ENCODE measurements at regions not wholly inside any gene's neighbourhood (a gene's known extent, or its start where the extent isn't known, plus 50 kb on each side); places are given as distances from the start of the nearest gene placed in this dataset.
"Not testable (repeated sequence)": the region's sequence is repeated elsewhere in the genome, so short reads cannot be mapped to it uniquely, and the experiment has no call there.

GRCh38 chr6:144652292-144652891 lies 367.3 kb downstream of the UTRN start:
- DNase-seq (ENCODE audit: low read depth in 2 of 2), result no peak

GRCh38 chr6:144653885-144654505 lies 368.9 kb downstream of the UTRN start:
- no peak for DNase-seq (ENCODE audit: low read depth in 2 of 2)

GRCh38 chr6:144654506-144654905 lies 369.4 kb downstream of the UTRN start:
- DNase-seq (ENCODE audit: low read depth in 2 of 2), result no peak

- no peak for DNase-seq (ENCODE audit: low read depth in 2 of 2)
Measured at GRCh38 chr6:144655376-144655775, 370.2 kb downstream of the UTRN start.

GRCh38 chr6:144657691-144658090 lies 372.6 kb downstream of the UTRN start:
- no peak for DNase-seq (ENCODE audit: low read depth in 2 of 2)

GRCh38 chr6:144659202-144660182 lies 374.4 kb downstream of the UTRN start:
- no peak for DNase-seq (ENCODE audit: low read depth in 2 of 2)

GRCh38 chr6:144660561-144661115 lies 375.5 kb downstream of the UTRN start:
- DNase-seq (ENCODE audit: low read depth in 2 of 2), result no peak

GRCh38 chr6:144661116-144661806 lies 376.1 kb downstream of the UTRN start:
- DNase-seq (ENCODE audit: low read depth in 2 of 2), result no peak

- DNase-seq (ENCODE audit: low read depth in 2 of 2), result no peak
Measured at GRCh38 chr6:144662812-144663365, 377.8 kb downstream of the UTRN start.

GRCh38 chr6:144664281-144664680 lies 379.1 kb downstream of the UTRN start:
- DNase-seq (ENCODE audit: low read depth in 2 of 2), result no peak

GRCh38 chr6:144664947-144665346 lies 379.8 kb downstream of the UTRN start:
- DNase-seq (ENCODE audit: low read depth in 2 of 2), result no peak

GRCh38 chr6:144665932-144666450 lies 380.9 kb downstream of the UTRN start:
- DNase-seq (ENCODE audit: low read depth in 2 of 2), result no peak

- DNase-seq (ENCODE audit: low read depth in 2 of 2), result no peak
Measured at GRCh38 chr6:144666781-144667180, 381.6 kb downstream of the UTRN start.

- DNase-seq (ENCODE audit: low read depth in 2 of 2), result no peak
Measured at GRCh38 chr6:144667532-144668503, 382.7 kb downstream of the UTRN start.

- not testable (repeated sequence) for DNase-seq (ENCODE audit: low read depth in 2 of 2)
Measured at GRCh38 chr6:144670259-144670658, 385.1 kb downstream of the UTRN start.

GRCh38 chr6:144673807-144674206 lies 388.7 kb downstream of the UTRN start:
- DNase-seq (ENCODE audit: low read depth in 2 of 2), result no peak

GRCh38 chr6:144675231-144675861 lies 390.2 kb downstream of the UTRN start:
- no peak for DNase-seq (ENCODE audit: low read depth in 2 of 2)

GRCh38 chr6:144676310-144676709 lies 391.2 kb downstream of the UTRN start:
- not testable (repeated sequence) for DNase-seq (ENCODE audit: low read depth in 2 of 2)

GRCh38 chr6:144677263-144677662 lies 392.1 kb downstream of the UTRN start:
- not testable (repeated sequence) for DNase-seq (ENCODE audit: low read depth in 2 of 2)

Data from stimulated activated CD8-positive, alpha-beta memory T cell treated with anti-CD3 and anti-CD28 coated beads, Interleukin-15, amount 100 ng/mL, for 4 hours (primary cell).